ENCODE measurements at regions not wholly inside any gene's neighbourhood (a gene's known extent, or its start where the extent isn't known, plus 50 kb on each side); places are given as distances from the start of the nearest gene placed in this dataset.

DNA sequence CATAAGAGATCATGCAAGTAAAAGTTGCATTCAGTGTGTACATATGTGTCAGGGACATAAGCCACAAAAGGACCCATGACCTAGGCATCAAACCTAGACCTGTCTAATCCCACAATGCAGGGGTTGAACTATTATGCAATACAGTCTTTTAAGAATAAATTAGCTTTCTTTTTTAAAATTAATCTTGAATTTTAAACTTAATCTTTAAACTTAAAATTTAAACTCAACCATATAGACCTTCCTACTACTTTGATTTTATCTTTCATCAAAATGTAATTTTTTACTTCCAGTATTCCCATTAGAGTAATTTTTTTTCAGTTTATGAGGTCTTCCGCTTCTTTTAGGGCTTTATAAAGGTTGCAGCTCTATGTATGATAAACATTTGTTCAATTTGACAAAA lies 702.9 kb downstream of the SUCLG1 start:
- no peak for FAIRE-seq

DNA sequence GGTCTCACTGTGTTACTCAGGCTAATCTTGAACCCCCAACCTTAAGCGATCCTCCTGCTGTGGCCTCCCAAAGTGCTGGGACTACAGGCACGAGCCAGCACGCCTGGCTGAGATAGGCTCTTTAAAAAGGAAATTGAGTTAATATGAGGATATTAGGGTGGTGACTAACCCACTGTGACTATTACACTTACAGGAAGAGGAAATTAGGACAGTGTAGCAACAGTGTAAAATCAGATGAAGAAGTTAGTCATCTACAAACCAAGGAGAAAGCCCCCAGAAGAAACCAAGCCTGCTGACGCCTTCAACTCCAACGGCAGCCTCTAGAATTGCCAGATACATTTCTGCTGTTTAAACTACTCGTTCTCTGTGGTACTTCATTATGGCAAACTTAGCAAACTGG lies 711.9 kb downstream of the SUCLG1 start:
- no peak for FAIRE-seq

DNA sequence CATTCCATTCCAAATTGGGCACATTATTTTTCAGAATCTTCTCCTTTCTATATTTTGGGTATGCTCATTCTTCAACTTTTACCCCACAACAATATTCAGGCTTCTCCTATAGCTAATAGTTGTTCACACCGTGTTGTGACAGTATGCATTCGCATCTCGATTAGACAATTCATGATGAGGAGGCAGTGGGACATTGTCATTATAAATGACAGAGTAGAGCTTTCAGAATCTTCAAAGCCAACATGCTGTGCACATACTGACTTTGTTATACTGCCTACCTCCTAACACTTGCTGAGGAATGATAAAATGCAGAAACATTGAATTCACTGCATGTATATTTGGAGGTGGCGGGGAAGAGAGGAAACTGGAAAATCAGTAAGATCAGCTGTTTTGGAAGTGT lies 714.2 kb downstream of the SUCLG1 start:
- FAIRE-seq: no peak

DNA sequence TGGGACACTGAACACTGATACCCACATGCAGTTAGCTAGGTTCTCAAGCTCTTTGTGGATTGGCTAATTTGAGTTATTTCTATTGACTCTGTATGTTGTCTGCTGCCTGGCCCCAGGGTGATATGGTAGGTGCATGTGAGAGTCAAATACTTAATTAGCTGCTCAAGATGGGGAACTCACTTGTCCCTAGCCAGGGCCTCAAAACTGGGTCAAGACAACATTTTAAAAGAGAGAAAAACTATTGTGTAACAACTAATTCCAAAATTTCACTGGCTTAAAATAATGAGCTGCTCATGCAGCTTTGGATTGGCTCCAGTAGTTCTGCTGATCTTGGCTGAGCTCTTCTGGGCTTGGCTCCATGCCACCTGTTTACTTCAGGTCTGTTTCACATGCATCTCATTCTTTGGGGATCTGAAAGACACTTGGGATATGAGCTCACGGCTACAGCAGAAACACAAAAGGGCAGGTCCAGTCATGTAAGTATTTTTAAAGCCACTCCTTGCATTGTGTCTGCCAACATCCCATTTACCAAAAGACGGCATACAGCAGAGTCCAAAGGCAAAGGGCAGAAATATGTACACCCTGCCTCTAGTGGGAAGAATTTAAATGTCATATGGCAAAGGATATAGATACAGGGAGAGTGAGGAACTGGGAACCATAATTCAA lies 716.8 kb downstream of the SUCLG1 start:
- FAIRE-seq: no peak

DNA sequence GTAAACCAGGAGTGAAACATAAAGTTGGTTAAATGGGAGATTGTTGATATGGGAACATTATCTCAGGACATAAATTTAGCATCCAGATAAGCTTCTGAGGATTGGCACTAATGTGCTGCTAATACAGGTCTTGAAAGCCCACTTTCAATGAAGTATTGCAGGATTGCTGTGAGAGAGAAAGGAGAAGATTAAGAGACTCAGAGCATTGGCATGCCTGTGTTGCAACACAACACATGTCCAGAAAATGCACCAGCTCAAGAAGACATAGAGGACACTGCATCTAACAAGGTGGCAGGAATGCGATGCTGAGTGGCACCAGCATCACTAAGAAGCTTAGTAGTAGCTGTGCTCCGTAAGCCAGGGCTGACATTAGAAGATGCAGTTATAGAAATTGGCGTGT lies 728.9 kb downstream of the SUCLG1 start:
- FAIRE-seq: no peak

DNA sequence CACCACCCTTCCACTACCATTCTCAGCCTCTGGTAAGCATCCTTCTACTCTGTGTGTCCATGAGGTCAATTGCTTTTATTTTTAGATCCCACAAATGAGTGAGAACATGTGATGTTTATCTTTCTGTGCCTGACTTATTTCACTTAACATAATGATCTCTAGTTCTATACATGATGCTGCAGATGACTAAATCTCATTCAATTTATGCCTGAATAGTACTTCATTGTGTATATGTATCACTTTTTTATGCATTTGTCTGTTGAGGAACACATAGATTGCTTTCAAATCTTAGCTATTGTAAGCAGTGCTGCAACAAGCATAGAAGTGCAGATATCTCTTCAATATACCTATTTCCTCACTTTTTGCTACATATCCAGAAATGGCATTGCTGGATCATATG lies 733.3 kb downstream of the SUCLG1 start:
- no peak for FAIRE-seq

DNA sequence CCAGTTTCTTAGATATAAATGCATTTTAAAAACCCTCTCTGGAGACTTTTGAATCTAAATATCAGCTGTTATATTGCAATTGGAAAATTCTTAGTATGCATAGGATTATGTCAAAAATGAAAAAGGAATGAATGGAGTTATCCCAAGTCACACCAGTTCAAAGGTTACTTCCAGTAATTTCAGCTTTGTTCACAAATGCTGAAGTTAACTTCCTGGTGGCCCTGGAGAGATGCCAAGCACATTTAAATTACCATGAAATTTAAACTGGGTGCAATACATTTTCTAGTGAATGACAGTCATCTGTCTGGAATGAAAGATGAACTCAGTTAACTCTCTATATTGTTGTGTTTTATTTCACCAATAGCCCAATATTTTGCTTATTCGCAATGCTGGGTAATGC lies 753.9 kb downstream of the SUCLG1 start:
- FAIRE-seq: no peak

DNA sequence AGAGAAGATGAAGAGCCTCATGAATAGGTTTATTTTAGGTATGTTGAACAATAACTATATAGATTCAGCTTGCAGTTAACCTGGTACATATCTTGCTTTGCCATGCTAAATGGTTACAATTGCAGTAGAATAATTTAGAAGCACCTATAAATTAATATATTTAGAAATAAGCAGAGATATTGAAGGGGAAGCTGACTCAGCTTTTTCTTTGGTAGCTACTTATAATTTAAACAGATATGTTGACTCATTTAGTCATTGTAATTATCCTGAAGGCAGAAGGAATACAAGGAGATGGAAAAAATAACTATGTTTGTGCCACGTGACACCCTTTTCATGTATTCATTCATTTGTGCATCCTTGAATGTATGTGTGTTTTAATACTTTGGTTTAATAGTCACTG lies 755.5 kb downstream of the SUCLG1 start:
- no peak for FAIRE-seq

DNA sequence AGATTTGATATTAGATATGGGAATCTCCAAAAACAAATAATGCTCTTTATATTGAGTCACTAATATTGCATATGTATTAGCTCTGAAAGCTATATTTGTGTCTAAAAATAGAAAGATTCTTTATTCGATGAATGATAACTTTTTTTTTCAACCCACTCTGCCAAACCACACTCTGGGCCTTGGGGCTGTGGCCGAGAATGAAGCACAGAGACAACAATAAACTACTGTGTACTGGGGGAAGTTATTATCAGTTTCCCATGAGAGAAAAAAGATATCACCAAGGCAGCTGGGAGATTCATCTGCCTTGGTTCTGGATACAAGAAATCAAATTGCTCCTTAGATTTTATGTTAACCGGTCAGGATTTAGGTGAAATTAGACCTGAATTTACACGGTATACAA lies 762.2 kb downstream of the SUCLG1 start:
- no peak for FAIRE-seq

DNA sequence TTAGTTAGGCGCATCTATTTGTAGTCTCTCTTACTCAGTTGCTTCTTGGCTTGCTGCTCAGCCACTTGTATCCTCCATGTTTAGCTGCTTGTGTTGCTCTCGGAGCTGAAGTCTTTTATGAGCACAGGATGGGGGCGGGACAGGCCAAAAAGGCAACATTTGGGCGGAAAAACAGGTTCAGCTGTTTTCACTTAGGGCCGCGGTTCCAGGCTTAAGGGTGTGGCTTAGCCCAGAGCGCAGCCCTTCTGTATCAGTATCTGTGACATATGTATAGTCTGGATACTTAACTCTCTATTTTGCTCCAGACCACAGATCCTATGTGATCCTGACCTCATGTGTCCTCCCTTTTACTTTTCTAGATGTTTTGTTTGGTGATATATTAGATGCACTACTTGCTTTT lies 763.5 kb downstream of the SUCLG1 start:
- no peak for FAIRE-seq

DNA sequence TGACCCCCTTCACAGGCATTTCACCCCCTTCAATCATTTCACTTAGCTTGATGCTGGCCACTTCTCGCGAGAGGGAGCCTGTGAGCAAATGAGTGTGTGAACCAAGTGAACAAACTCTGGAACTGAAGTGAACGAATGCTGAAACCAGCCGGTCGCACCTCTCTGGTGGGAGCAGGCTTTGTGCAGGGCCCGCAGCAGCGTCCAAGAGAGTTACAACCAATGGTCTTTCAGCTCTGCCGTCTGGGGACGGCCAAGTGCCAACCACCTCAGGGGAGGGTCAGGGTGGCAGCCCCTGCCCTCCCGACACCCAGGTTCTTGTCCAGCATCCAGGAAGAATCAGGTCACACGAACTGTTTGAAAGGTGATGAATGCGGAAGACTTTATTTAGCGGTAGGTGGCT lies 764.0 kb downstream of the SUCLG1 start:
- FAIRE-seq: no peak

DNA sequence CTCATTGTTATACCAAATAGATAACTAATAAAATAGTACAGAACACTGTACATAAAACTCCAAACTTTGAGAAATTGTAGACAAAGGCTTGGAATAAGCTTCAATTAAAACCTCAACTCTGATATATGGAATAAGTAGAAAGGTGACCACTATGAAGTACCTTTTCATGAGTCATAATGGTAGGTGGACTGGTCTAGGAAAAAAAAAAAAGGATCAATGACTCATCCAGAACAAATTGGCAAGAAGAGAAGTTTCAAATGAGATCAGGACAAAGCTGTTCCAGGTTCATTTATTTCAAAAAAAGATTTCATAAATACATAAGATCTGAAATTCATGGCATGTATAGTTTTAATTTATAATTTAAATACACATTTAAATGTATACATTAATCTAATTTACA lies 769.7 kb downstream of the SUCLG1 start:
- no peak for FAIRE-seq

DNA sequence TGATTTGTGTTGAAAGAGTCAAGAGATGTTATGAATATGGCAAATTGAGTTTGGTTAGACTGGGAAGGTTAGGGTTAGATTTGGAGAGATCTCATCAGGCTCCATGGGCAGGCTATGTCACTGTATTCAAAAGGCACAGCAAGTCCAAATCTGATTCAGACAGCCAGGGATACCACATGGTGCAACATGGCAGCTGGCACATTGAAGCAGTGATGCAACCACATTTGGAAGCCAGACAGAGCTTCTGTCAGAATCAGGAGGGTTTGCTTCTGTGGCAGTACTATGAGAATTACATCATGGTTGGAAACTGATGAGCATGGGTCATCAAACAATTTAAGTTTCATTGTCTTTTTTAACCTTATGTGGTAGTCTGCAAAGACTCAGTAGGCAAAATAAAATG lies 772.2 kb downstream of the SUCLG1 start:
- FAIRE-seq: no peak

DNA sequence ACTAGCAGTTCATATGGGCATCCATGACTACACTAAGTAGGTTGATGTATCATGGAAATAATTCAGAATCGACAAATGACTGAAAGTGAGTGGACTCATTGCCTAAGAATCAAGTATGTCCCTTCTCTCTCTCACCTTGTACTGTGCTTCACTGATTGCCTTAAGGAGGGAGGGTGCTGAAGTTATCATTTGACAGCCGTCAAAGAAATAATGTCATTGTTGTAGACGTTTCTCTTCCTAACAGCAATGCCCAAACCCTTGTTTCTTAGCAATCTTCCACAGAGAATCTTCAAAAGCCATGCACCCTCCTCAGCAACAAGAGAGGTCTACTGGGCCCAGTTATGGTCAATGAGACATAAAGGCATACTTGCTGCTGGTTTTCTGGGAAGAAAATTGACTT lies 785.0 kb downstream of the SUCLG1 start:
- no peak for FAIRE-seq

DNA sequence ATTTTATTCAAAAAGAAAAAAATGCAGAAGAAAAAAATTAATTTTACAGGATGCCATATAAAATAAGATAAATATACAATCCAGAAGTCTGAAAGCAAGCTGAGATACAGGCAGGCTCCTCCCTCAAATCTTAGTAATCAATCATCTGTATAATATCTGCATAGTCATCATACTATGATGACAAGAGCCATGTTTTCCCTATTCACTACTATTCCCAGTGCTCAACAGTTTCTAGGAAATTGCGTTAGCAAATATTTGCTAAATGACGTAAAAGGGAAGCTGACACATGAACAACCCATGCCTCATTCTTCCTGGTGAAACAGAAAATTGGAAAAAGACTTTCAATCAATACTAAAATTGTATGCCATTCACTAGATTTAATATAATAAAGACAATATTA lies 793.2 kb downstream of the SUCLG1 start:
- FAIRE-seq: no peak

DNA sequence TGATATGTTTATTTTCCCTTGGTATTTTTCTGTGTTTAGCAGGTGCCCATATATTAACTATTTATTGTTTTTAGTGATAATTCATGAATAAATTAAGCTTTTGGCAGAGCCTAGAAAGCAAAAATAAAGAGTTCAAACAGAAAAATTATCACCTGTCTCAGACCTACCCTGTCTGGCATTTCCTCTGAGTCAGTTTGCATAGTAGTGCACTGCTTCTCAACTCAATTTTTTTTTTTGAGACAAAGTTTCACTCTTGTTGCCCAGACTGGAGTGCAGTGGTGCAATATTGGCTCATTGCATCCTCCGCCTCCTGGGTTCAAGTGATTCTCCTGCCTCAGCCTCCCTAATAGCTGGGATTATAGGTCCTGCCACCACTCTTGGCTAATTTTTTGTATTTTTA lies 793.9 kb downstream of the SUCLG1 start:
- no peak for FAIRE-seq

DNA sequence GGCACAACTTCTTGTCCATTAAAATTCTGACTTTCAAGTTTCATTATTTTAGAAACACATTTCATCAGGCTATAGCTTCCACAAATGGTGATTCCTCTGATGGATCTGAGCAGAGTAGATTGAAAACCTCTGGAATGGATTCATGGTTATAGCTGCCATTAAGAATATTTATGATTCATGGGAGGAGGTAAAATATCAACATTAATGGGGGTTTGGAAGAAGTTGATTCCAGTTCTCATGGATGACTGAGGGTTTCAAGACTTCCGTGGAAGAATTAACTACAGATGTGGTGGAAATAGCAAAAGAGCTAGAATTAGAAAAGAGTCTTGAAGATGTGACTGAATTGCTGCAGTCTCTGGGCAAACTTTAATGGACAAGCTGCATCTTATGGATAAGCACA lies 797.4 kb downstream of the SUCLG1 start:
- FAIRE-seq: no peak

DNA sequence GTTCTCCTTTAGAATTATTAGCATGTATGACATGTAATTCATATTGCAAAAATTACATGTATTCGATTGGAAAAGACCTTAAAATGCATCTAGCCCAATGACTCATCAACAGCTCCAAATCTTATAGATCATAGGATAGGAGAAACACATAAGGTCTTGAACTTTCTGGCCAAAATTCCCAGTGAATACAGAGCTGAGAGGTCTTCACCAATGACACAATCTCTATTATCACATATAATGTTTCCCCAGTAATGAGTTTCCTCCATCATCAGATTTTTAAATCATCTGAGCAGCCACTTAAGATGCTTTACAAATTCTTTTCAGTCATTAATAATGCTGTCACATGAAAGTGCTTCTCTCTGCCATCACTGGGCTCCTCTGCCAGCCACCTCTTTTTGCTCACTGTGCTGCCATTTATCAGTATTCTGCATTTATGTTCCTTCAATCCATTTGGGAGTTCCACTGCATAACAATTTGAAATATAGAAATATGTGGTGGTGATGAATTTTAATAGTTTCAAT lies 804.9 kb downstream of the SUCLG1 start:
- no peak for FAIRE-seq

DNA sequence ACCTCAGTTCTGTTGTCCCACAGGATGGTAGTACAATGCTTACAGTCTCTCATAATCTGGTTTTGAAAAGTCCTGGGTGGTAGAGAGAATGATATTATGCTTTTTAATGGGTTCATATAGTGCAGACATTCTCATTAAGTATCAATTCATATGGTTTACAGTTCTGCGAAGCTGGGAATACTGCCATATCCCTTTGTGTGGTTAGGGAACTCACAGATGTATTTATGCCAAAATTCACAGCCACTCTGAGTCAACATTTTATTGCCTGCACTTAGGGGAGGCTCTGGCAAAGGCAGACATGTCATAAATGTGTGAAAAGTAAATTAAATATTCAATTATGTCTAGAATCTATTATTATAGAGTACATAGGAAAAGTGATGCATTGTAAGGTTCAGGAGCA lies 808.2 kb downstream of the SUCLG1 start:
- FAIRE-seq: no peak

DNA sequence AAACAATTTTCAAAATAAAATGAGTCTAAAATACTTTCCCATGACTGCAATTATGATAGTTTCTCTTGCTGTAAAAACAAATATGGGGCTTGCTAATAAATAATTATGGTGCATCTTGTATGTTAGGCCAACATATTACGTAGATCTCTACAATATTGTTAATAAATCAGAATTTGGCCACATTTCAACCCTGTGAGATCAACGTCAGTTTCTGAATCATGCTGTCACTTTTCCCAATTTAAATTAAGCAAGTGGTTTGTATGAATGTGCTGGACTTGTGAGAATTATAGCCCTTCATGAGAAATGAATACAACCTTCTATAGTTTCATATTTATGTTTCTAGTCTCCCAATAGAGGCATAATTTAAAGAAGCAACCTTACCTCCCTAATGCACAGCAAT lies 808.9 kb downstream of the SUCLG1 start:
- no peak for FAIRE-seq

DNA sequence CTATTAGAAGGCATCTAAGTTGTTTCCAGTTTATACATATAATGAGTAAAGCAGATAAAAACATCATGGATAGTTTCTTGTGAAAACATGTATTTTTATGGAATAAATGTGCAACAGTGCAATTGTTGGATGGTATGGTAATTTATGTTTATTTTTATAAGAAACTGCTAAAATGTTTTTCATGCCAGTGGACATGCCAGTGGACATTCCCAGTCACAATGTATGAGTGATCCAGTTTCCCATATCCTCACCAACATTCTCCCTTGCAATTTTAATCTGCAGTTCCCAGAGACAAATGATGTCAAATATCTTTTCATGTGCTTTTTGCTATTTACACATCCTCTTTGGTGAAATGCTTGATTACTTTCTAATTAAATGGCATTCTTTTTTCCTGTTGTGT lies 818.6 kb downstream of the SUCLG1 start:
- no peak for FAIRE-seq

DNA sequence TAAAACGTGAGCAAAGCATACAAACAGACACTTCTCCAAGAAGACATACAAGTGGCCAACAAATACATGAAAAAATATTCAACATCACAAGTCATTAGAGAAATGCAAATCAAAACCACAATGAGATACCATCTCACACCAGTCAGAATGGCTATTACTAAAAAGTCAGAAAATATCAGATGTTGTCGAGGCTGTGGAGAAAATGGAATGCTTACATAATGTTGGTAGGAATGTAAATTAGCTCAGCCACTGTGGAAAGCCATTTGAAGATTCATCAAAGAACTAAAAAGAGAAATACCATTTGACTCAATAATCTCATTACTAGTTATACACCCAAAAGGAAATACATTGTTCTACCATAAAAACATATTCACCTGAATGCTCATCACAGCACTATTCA lies 825.7 kb downstream of the SUCLG1 start:
- FAIRE-seq: no peak

DNA sequence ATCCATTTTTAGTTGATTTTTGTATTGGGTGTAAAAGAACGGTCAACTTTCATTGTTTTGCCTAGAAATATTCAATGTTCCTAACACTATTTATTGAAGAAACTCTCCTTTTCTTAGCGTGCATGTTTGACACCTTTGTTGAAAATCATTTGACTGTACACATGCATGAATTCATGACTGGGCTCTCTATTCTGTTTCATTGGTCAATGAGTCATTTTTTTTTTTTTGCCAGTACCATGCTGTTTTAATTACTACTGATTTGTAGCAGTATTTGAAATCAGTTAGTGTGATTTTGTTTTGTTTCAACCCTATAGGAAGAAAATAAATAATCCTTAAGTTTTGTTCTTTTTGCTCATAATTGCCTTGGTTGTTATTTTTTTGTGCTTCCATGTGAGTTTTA lies 828.7 kb downstream of the SUCLG1 start:
- FAIRE-seq: no peak

DNA sequence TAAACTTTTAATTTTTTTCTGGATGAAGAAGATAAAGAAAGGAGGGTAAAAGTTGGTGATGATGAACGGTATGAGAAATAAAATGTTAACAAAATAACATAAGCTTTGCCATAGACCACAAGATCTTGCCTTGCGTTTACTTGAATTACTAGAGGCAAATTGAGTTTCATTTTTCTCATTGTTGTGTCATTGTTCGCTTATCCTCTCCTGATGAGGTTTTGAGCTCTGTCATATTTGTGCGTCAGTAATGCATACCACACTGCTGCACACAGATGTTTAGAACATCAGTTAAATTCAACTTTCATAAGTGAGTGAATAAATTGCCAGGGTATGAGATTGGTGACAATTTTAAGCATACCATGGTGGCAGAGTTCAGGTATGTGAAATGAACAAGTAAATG lies 843.6 kb downstream of the SUCLG1 start:
- no peak for FAIRE-seq

DNA sequence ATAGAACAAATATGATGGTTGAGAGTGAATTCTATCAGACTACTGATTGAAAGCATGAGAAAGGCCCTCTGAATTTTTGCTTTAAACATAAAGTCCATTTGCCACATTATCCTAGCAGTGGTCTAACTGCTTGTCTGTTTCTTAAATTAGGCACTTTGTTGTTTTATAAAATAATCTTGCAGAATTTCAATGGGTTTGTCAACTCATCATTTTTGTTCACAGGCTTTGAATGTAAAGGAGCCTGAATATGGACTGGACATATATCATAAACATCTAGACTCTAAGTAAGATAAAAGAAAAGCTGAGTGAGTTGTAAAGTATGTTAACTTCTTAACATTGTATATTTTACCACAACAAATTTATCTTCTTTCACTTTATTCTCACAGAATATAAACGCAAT lies 845.9 kb downstream of the SUCLG1 start:
- FAIRE-seq: no peak

DNA sequence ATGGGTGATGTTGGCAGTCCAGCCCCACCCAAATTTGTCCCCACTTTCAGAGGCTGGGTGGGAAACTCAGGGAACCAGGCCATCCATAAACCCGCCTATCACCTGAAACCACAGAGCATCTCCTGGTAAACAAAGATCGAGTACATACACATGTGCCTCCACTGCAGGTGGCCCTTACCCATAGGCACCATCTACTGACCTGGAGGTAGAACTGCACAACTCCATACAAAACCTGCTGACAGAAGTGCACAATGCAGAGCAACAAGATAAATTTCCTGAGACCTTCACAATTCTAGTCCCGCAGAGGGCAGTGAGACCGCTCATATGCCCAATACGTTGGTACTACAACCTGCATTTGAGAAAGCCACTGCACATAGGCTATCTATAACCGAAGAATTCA lies 856.3 kb downstream of the SUCLG1 start:
- no peak for FAIRE-seq

All from colon (tissue), 2 donors.